ENCODE measurements at regions not wholly inside any gene's neighbourhood (a gene's known extent, or its start where the extent isn't known, plus 50 kb on each side); places are given as distances from the start of the nearest gene placed in this dataset.
"Not testable (repeated sequence)": the region's sequence is repeated elsewhere in the genome, so short reads cannot be mapped to it uniquely, and the experiment has no call there.

DNA sequence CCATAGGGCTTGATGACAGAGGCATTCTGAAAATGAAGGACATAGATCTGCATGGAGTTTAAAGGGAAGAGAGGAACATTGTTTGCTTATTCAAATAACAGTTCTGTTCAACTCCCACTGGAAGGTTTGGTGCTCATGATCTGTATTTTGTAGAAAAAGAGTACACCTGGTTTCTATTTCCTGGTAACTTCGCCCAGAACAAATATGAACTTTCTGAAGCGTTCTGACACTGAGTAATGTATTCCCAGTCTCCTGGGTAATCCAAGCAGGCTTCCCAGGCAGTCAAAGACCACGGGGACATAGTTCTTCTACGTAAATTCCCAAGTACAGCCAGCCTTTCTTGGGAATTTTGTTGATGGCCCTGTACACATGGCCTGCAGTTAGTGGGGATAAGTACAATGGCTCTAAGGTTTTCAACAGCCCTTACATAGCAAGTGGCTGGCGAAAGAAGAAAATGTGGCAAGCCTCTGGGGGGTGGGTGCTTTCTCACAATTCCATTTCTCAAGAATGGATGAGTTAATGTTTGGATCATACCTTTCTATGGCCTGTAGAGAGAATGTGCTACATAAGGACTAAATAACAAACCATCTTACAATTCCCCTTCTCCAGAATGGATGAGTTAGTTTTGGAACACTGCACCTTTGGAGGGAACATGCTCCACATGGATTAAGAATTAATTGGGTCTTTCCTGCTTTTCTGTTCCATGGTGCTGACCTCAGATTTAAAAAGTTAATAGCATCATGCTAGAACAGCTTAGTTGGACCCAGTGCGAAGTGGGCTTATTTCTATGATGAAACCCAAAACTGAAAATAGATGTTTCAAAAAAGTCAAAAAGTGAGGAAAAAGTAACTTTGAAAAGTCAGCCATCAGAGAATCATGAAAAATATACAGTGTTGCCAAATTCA lies 52.7 kb downstream of the COL6A6 start:
- H3K9me3 ChIP-seq = no peaks in the 10 kb centered on the region
- DNase-seq = no peak
- no peak for TF ChIP-seq POLR2A (IDR thresholded peaks at IDR 0.05)
- TF ChIP-seq, protein P1, sequence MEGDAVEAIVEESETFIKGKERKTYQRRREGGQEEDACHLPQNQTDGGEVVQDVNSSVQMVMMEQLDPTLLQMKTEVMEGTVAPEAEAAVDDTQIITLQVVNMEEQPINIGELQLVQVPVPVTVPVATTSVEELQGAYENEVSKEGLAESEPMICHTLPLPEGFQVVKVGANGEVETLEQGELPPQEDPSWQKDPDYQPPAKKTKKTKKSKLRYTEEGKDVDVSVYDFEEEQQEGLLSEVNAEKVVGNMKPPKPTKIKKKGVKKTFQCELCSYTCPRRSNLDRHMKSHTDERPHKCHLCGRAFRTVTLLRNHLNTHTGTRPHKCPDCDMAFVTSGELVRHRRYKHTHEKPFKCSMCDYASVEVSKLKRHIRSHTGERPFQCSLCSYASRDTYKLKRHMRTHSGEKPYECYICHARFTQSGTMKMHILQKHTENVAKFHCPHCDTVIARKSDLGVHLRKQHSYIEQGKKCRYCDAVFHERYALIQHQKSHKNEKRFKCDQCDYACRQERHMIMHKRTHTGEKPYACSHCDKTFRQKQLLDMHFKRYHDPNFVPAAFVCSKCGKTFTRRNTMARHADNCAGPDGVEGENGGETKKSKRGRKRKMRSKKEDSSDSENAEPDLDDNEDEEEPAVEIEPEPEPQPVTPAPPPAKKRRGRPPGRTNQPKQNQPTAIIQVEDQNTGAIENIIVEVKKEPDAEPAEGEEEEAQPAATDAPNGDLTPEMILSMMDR (IDR thresholded peaks at IDR 0.05) = no peak
- TF ChIP-seq EP300 (IDR thresholded peaks at IDR 0.05) = no peak
- no peak for TF ChIP-seq POLR2AphosphoS5 (IDR thresholded peaks at IDR 0.05)
- no peaks in the 10 kb centered on the region for H3K27me3 ChIP-seq
- no peak overlapping the region for H3K27ac ChIP-seq
- no peaks in the 10 kb centered on the region for H3K36me3 ChIP-seq
- intact Hi-C loops (cut with DNase I; ENCODE audit: low total_unique reads) = no loop called here
- H3K4me1 ChIP-seq = no peaks in the 10 kb centered on the region
- no peak overlapping the region for H3K4me3 ChIP-seq
- WGBS, 5 donors = 67 to 81% (median 73%) methylated on average over 6 of the region's 6 CpGs

GRCh38 chr3:130572769-130573168 lies 55.8 kb downstream of the COL6A6 start:
- no peaks in the 10 kb centered on the region for H3K4me1 ChIP-seq
- TF ChIP-seq POLR2AphosphoS5 (IDR thresholded peaks at IDR 0.05) (no peak), POLR2A (IDR thresholded peaks at IDR 0.05) (no peak), EP300 (IDR thresholded peaks at IDR 0.05) (no peak)
- TF ChIP-seq, protein P1 (IDR thresholded peaks at IDR 0.05) = no peak
- H3K27ac ChIP-seq = no peak overlapping the region
- DNase-seq = no peak
- no peaks in the 10 kb centered on the region for H3K27me3 ChIP-seq
- H3K36me3 ChIP-seq = no peaks in the 10 kb centered on the region
- no peak overlapping the region for H3K4me3 ChIP-seq
- no peaks in the 10 kb centered on the region for H3K9me3 ChIP-seq
- 73 to 93% (median 81%) methylated on average over 2 of the region's 2 CpGs for WGBS, 5 donors
- intact Hi-C loops (cut with DNase I; ENCODE audit: low total_unique reads) = no loop called here

DNA sequence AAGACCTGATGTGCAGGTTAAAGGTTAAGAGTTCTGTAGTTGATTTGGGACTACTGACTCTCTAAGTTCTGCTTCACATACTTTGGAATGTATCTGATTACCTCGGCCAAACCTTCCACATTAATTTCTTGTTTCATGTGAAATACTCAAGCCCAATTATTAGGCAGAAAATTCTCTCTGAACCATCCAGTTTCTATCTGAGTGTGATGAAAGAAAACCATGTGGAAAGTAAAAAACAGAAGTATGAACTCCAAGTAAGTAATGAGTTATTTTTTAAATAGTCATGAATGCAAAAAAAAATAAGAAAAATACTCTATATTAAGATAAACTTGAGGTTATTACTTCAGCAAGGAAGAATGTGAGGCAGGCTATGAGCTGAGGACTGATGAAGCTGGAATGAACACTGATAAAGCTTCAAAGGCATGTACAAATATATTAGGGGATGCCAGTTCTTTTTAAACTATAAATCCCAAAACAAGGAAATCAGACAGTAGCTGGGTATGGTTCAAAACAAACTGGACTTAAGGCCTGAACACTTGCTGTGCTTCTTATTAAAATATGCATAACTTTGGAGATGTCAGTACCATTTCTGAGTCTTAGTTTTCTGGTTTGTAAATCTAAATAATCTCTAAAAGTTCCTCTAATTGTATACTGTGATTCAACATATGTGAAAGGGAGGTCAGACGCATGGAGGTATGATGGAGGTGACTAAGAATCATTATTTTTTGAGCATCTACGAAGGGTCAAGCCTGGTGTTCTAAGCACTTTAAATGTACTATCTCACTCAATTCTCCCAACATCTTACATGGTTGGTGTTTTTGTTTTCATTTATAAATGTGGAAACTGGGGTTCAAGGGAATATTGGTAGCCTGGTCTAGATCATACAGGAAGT lies 59.6 kb downstream of the COL6A6 start:
- no peaks in the 10 kb centered on the region for H3K36me3 ChIP-seq
- no peak overlapping the region for H3K27ac ChIP-seq
- intact Hi-C loops (cut with DNase I; ENCODE audit: low total_unique reads) = no loop called here
- H3K4me1 ChIP-seq = no peaks in the 10 kb centered on the region
- DNase-seq = peak in 1 of 2 donors; percentile 32
- no peaks in the 10 kb centered on the region for H3K9me3 ChIP-seq
- peaks cover 0 to 3% (median 0%) of the 10 kb centered on the region in 3 donors for H3K27me3 ChIP-seq
- TF ChIP-seq POLR2AphosphoS5 (IDR thresholded peaks at IDR 0.05) (no peak), POLR2A (IDR thresholded peaks at IDR 0.05) (no peak), EP300 (IDR thresholded peaks at IDR 0.05) (no peak)
- TF ChIP-seq, protein P1 (IDR thresholded peaks at IDR 0.05) = no peak
- 78 to 89% (median 82%) methylated on average over 3 of the region's 3 CpGs for WGBS, 5 donors
- H3K4me3 ChIP-seq = no peak overlapping the region

GRCh38 chr3:130582457-130583153 lies 65.6 kb downstream of the COL6A6 start:
- Histone ChIP-seq H3K27me3 (peaks cover 0 to 3% (median 0%) of the 10 kb centered on the region in 3 donors), H3K27ac (no peak overlapping the region), H3K36me3 (no peaks in the 10 kb centered on the region), H3K4me1 (no peaks in the 10 kb centered on the region), H3K4me3 (no peak overlapping the region), H3K9me3 (no peaks in the 10 kb centered on the region)
- TF ChIP-seq POLR2AphosphoS5 (IDR thresholded peaks at IDR 0.05) (no peak), POLR2A (IDR thresholded peaks at IDR 0.05) (no peak), EP300 (IDR thresholded peaks at IDR 0.05) (no peak)
- TF ChIP-seq, protein P1 (IDR thresholded peaks at IDR 0.05) = no peak
- intact Hi-C loops (cut with DNase I; ENCODE audit: low total_unique reads) = no loop called here
- no peak for DNase-seq

DNA sequence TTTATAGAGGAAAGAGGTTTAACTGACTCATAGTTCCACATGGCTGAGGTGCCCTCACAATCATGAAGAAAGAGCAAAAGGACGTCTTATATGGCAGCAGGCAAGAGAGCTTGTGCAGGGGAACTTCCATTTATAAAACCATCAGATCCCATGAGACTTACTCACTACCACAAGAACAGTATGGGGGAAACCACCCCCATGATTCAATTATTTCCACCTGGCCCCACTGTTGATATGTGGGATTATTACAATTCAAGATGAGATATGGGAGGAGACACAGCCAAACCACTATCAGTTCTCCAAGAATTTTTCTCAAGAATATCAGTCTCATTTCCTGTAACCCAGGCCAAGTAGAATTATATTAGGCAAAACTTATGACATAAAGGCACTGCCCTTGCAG lies 77.8 kb downstream of the COL6A6 start:
- H3K36me3 ChIP-seq; H3K27me3 ChIP-seq; H3K27ac ChIP-seq; H3K9me3 ChIP-seq; intact Hi-C loops (cut with DNase I; ENCODE audit: low total_unique reads); H3K4me1 ChIP-seq; DNase-seq; H3K4me3 ChIP-seq: not testable (repeated sequence)
- WGBS, 5 donors = 63 to 81% (median 70%) methylated on average over 1 of the region's 1 CpG
